Fibroblast of mammary gland (primary cell): ENCODE measurements at regions not wholly inside any gene's neighbourhood (a gene's known extent, or its start where the extent isn't known, plus 50 kb on each side); places are given as distances from the start of the nearest gene placed in this dataset.
"Not testable (repeated sequence)": the region's sequence is repeated elsewhere in the genome, so short reads cannot be mapped to it uniquely, and the experiment has no call there.

Experiments used
- DNase-seq: peaks from one replicate; pipeline ENCODE4 v3.0.0-alpha.2; 2010; ENCODE audit warnings: low read depth
- H3K4me3 ChIP-seq: 2 replicates; pipeline ENCODE4 v1.5.1; 2011; ENCODE audit warnings: low read depth, mild to moderate bottlenecking, low read length, moderate library complexity; ENCODE audit not compliant: control insufficient read depth
- CTCF ChIP-seq: conservative IDR thresholded peaks from 2 replicates; pipeline ENCODE4 v1.5.1; 2011; ENCODE audit warnings: low read depth, low read length, inconsistent platforms; ENCODE audit not compliant: control insufficient read depth, insufficient read depth

- H3K4me3 ChIP-seq = no peak overlapping the region
- no peak for DNase-seq
- TF ChIP-seq CTCF = no peak
These were observed 440.1 kb downstream of the RBFOX1 start for GRCh38 chr16:7772722-7773121.

- not testable (repeated sequence) for H3K4me3 ChIP-seq, DNase-seq
These were observed 436.4 kb downstream of the RBFOX1 start for GRCh38 chr16:7769091-7769490.

GRCh38 chr16:7765079-7765550, 432.5 kb downstream of the RBFOX1 start:
- no peak for DNase-seq
- H3K4me3 ChIP-seq = no peak overlapping the region
- no peak for TF ChIP-seq CTCF

- no peak overlapping the region for H3K4me3 ChIP-seq
- no peak for TF ChIP-seq CTCF
- no peak for DNase-seq
These were observed 430.5 kb downstream of the RBFOX1 start for GRCh38 chr16:7763111-7763510.
